GM12878 (cell line): ENCODE measurements at regions not wholly inside any gene's neighbourhood (a gene's known extent, or its start where the extent isn't known, plus 50 kb on each side); places are given as distances from the start of the nearest gene placed in this dataset.

ENCODE experiments used
- ATAC-seq: fragments of 200-7000 bp; cut with Tn5 transposase; 3 replicates; pipeline ENCODE4 v1.9.1; 2020; ENCODE audit warnings: mild to moderate bottlenecking, moderate library complexity
- BruUV-seq: library from RNA; stranded (reverse); fragments of 400-500 nt; replicated peaks from 2 replicates; lab custom pipeline; 2021; lab: Mats Ljungman, UMichigan
- CTCF ChIA-PET: fragments of 300-600 bp; sonication (Branson Sonifier 250); formaldehyde crosslinking; extraction: SDS; loops from one replicate; lab custom pipeline; 2021; ENCODE audit warnings: inconsistent platforms; lab: Yijun Ruan, JAX
- POLR2A ChIA-PET: fragments of 350-600 bp; formaldehyde crosslinking; extraction: SDS; loops from one replicate; lab custom pipeline; 2021; ENCODE audit warnings: inconsistent platforms; lab: Charles Lee
- RAD21 ChIA-PET: fragments of 300-600 bp; sonication (Branson Sonifier 250); formaldehyde crosslinking; loops from one replicate; lab custom pipeline; 2023; ENCODE audit warnings: antibody characterized with exemption; ENCODE audit not compliant: unreplicated experiment; lab: Charles Lee
- SMC1A ChIA-PET: fragments of 300-600 bp; sonication (Branson Sonifier 250); formaldehyde crosslinking; loops from one replicate; lab custom pipeline; 2023; ENCODE audit not compliant: unreplicated experiment, uncharacterized antibody; lab: Charles Lee
- DNase-seq: peaks from one replicate; pipeline ENCODE4 v3.0.0-alpha.2; 2011; ENCODE audit warnings: low read depth, low spot score
- FAIRE-seq: peaks from 3 replicates; lab custom pipeline; 2011; peaks lifted over from hg19 to GRCh38; lab: Jason Lieb, UNC
- H2AFZ ChIP-seq: 2 replicates; pipeline ENCODE4 v1.6.0; 2011; ENCODE audit warnings: low read depth, low read length, control low read depth; ENCODE audit not compliant: control insufficient read depth
- H3K27ac ChIP-seq: 2 replicates; pipeline ENCODE4 v1.5.1; 2011; ENCODE audit warnings: control low read depth; ENCODE audit not compliant: control insufficient read depth, insufficient read depth
- H3K27me3 ChIP-seq, 2 experiments: replicated peaks in 1 of 2; 2 replicates each; pipeline versions ENCODE4 v1.6.0 to v1.6.1; 2011; ENCODE audit warnings: low read length in 1 of 2; ENCODE audit not compliant: control insufficient read depth in 2 of 2, insufficient read depth in 2 of 2
- H3K36me3 ChIP-seq, 2 experiments: 2 replicates each; pipeline ENCODE4 v1.5.1; 2011; ENCODE audit warnings: low read length in 1 of 2; ENCODE audit not compliant: control insufficient read depth in 2 of 2, insufficient read depth in 2 of 2
- H3K4me1 ChIP-seq: 2 replicates; pipeline ENCODE4 v1.6.1; 2011; ENCODE audit warnings: mild to moderate bottlenecking, low read length, moderate library complexity, mixed read lengths; ENCODE audit not compliant: control insufficient read depth, insufficient read depth
- H3K4me2 ChIP-seq: 2 replicates; pipeline ENCODE4 v1.6.0; 2011; ENCODE audit warnings: control low read depth; ENCODE audit not compliant: control insufficient read depth, insufficient read depth
- H3K4me3 ChIP-seq: fragments of 200-600 bp; sonication (generic); 2 replicates; pipeline ENCODE4 v1.5.1; 2016
- H3K79me2 ChIP-seq: 2 replicates; pipeline ENCODE4 v1.6.0; 2011; ENCODE audit warnings: low read length; ENCODE audit not compliant: control insufficient read depth, insufficient read depth
- H3K9ac ChIP-seq: 2 replicates; pipeline ENCODE4 v1.8.0; 2011; ENCODE audit warnings: low read length, control low read depth, mixed read lengths; ENCODE audit not compliant: control insufficient read depth, insufficient read depth
- H3K9me3 ChIP-seq: replicated peaks from 3 replicates; pipeline ENCODE4 v1.5.1; 2011; ENCODE audit warnings: mild to moderate bottlenecking, low read length; ENCODE audit not compliant: control insufficient read depth, insufficient read depth
- H4K20me1 ChIP-seq: 2 replicates; pipeline ENCODE4 v1.6.0; 2011; ENCODE audit not compliant: control insufficient read depth, insufficient read depth
- ATF2 ChIP-seq: IDR thresholded peaks from 2 replicates; pipeline ENCODE4 v1.6.1; 2012; ENCODE audit warnings: low read length, inconsistent platforms
- ATF3 ChIP-seq: IDR thresholded peaks from 2 replicates; pipeline ENCODE4 v1.6.1; 2011; ENCODE audit warnings: low read depth, mild to moderate bottlenecking, low read length, moderate library complexity, borderline replicate concordance; ENCODE audit errors: extremely low read depth
- CEBPZ ChIP-seq: fragments of 150-350 bp; IDR thresholded peaks from 2 replicates; pipeline ENCODE4 v1.6.1; 2016; ENCODE audit warnings: low read depth, low read length
- ESRRA ChIP-seq: IDR thresholded peaks from 2 replicates; pipeline ENCODE4 v1.6.1; 2012; ENCODE audit warnings: mild to moderate bottlenecking, low read length, improper control_type of control experiment
- FOXK2 ChIP-seq: fragments of 450-650 bp; IDR thresholded peaks from 2 replicates; pipeline ENCODE4 v1.6.1; 2017; ENCODE audit warnings: mild to moderate bottlenecking, moderate library complexity
- MEF2A ChIP-seq: IDR thresholded peaks from 2 replicates; pipeline ENCODE4 v1.6.1; 2011; ENCODE audit warnings: low read depth, mild to moderate bottlenecking, low read length, moderate library complexity; ENCODE audit not compliant: insufficient read depth
- POU2F2 ChIP-seq: IDR thresholded peaks from 3 replicates; pipeline ENCODE4 v1.6.1; 2011; ENCODE audit warnings: low read depth, mild to moderate bottlenecking, low read length, borderline replicate concordance
- RAD51 ChIP-seq: fragments of 450-650 bp; IDR thresholded peaks from 2 replicates; pipeline ENCODE4 v1.6.1; 2016; ENCODE audit warnings: moderate library complexity, mild to moderate bottlenecking, inconsistent platforms
- TCF12 ChIP-seq: IDR thresholded peaks from 2 replicates; pipeline ENCODE4 v1.6.1; 2011; ENCODE audit warnings: low read depth, mild to moderate bottlenecking, low read length
- TCF3 ChIP-seq: IDR thresholded peaks from 2 replicates; pipeline ENCODE4 v1.6.1; 2012; ENCODE audit warnings: low read depth, mild to moderate bottlenecking, low read length, borderline replicate concordance; ENCODE audit not compliant: insufficient read depth
- WGBS: methylation state at CpG from one replicate; pipeline ENCODE4 v1.1.6; 2016; ENCODE audit warnings: low lambda C conversion rate; ENCODE audit not compliant: insufficient replicate concordance, insufficient coverage; ENCODE audit errors: missing lambda C conversion rate; 5-methylcytosine and 5-hydroxymethylcytosine counted together
- in situ Hi-C: fragments of 300-500 bp; cut with MboI; formaldehyde crosslinking; loops from 9 replicates; pipeline ENCODE4 v1.14.3; 2018; ENCODE audit warnings: mixed read lengths
- intact Hi-C: fragments of 100-400 bp; cut with micrococcal nuclease; formaldehyde crosslinking; loops from one replicate; pipeline ENCODE4 v1.14.2; 2022; ENCODE audit not compliant: unreplicated experiment

- intact Hi-C loops (no loop called here), in situ Hi-C loops (no loop called here)
- 1% methylated on average over 5 of the region's 5 CpGs for WGBS
- SMC1A ChIA-PET, result no interaction called here
- RAD21 ChIA-PET, result no interaction called here
- POLR2A ChIA-PET, result no interaction called here
- no peak for TF ChIP-seq ESRRA
- TF ChIP-seq FOXK2, result no peak
- peak; percentile 84; the same call in 1 of the 2 replicates for TF ChIP-seq TCF3
- peak; percentile 56; the same call in 1 of the 2 replicates for TF ChIP-seq TCF12
- FAIRE-seq, result no peak
- Histone ChIP-seq H3K4me1 (peaks cover 20% of the 10 kb centered on the region), H3K9ac (peak overlapping the region; percentile 28; the same call in 1 of the 2 replicates), H3K36me3 (no peaks in the 10 kb centered on the region), H3K4me2 (peak overlapping the region; percentile 91), H3K27me3 (no peaks in the 10 kb centered on the region), H4K20me1 (no peaks in the 10 kb centered on the region), H3K4me3 (0 out of 2 replicates have a peak overlapping the region, but pooled peaks have one; percentile 1), H3K9me3 (no peaks in the 10 kb centered on the region), H2AFZ (peak overlapping the region; percentile 35; the same call in 1 of the 2 replicates), H3K79me2 (no peaks in the 10 kb centered on the region), H3K27ac (peak overlapping the region; percentile 37; the same call in 1 of the 2 replicates)
- peak; percentile 55 for ATAC-seq
- CTCF ChIA-PET, result no interaction called here
- DNase-seq, result no peak
- no TSS peak for BruUV-seq
Measured at GRCh38 chr21:35227786-35228185, 178.7 kb upstream of the RUNX1 start.

- Histone ChIP-seq H3K27me3 (no peaks in the 10 kb centered on the region), H3K36me3 (no peaks in the 10 kb centered on the region), H3K4me1 (peaks cover 26% of the 10 kb centered on the region), H3K4me3 (0 out of 2 replicates have a peak overlapping the region, but pooled peaks have one; percentile 1), H3K27ac (peak overlapping the region; percentile 37; the same call in 1 of the 2 replicates), H2AFZ (peak overlapping the region; percentile 35), H3K9me3 (no peaks in the 10 kb centered on the region), H4K20me1 (no peaks in the 10 kb centered on the region), H3K4me2 (peak overlapping the region; percentile 91), H3K9ac (peak overlapping the region; percentile 28; the same call in 1 of the 2 replicates), H3K79me2 (no peaks in the 10 kb centered on the region)
- FAIRE-seq (peak; percentile 75), ATAC-seq (peak; percentile 92), DNase-seq (peak; percentile 74)
- SMC1A ChIA-PET, result interaction anchor here (0.6 kb wide), 1 partner anchor 1931 kb away, joined by 3 read pairs; no protein-coding TSS in a partner anchor
- BruUV-seq, result no TSS peak
- RAD21 ChIA-PET, result no interaction called here
- CTCF ChIA-PET, result interaction anchor here (0.9 kb wide), 1 partner anchor 20 kb away, joined by 3 read pairs; no protein-coding TSS in a partner anchor
- WGBS, result under 1% methylated on average over 13 of the region's 13 CpGs
- in situ Hi-C loops (no loop called here), intact Hi-C loops (no loop called here)
- POLR2A ChIA-PET, result no interaction called here
- TF ChIP-seq ATF2, result peak; percentile 51; the same call in 1 of the 2 replicates
- TF ChIP-seq ATF3, result peak; percentile 20; the same call in 1 of the 2 replicates
- peak; percentile 83; the same call in 2 of the 3 replicates for TF ChIP-seq POU2F2
- TF ChIP-seq MEF2A, result no peak
- TF ChIP-seq CEBPZ, result no peak
- TF ChIP-seq RAD51, result peak; percentile 48; the same call in 1 of the 2 replicates
Measured at GRCh38 chr21:35226968-35227744, 178.1 kb upstream of the RUNX1 start.
